Muscle layer of duodenum (tissue), 2 donors: ENCODE measurements at regions not wholly inside any gene's neighbourhood (a gene's known extent, or its start where the extent isn't known, plus 50 kb on each side); places are given as distances from the start of the nearest gene placed in this dataset.

Source experiments
- H3K27ac ChIP-seq: one replicate; pipeline ENCODE4 v1.7.0; 2013; ENCODE audit warnings: mild to moderate bottlenecking, low read length
- H3K27me3 ChIP-seq: one replicate; pipeline ENCODE4 v1.7.0; 2013; ENCODE audit warnings: low read depth, mild to moderate bottlenecking, control low read depth, low read length
- H3K36me3 ChIP-seq, 2 donors: one replicate each; pipeline ENCODE4 v1.7.0; 2013; ENCODE audit warnings: low read length in 2 of 2, control low read depth in 1 of 2, mild to moderate bottlenecking in 1 of 2; ENCODE audit not compliant: insufficient read depth in 2 of 2, control insufficient read depth in 1 of 2
- H3K4me1 ChIP-seq, 2 donors: one replicate each; pipeline ENCODE4 v1.7.0; 2013; ENCODE audit warnings: low read length in 2 of 2, mild to moderate bottlenecking in 2 of 2, control low read depth in 1 of 2, moderate library complexity in 1 of 2; ENCODE audit not compliant: insufficient read depth in 2 of 2, control insufficient read depth in 1 of 2
- H3K4me3 ChIP-seq, 2 donors: one replicate each; pipeline ENCODE4 v1.7.0; 2013; ENCODE audit warnings: low read length in 2 of 2, low read depth in 1 of 2, mild to moderate bottlenecking in 1 of 2
- H3K9me3 ChIP-seq, 2 donors: one replicate each; pipeline ENCODE4 v1.7.0; 2013; ENCODE audit warnings: low read length in 2 of 2, control low read depth in 1 of 2, mild to moderate bottlenecking in 1 of 2; ENCODE audit not compliant: control insufficient read depth in 1 of 2
- donor health status: healthy.

GRCh38 chr3:25018909-25019308 is 409.2 kb upstream of the RARB start:
- H3K4me3 ChIP-seq, result no peak overlapping the region
- no peaks in the 10 kb centered on the region for H3K27me3 ChIP-seq
- no peaks in the 10 kb centered on the region for H3K9me3 ChIP-seq
- no peak overlapping the region for H3K27ac ChIP-seq
- no peaks in the 10 kb centered on the region for H3K4me1 ChIP-seq
- no peaks in the 10 kb centered on the region for H3K36me3 ChIP-seq

- Histone ChIP-seq H3K9me3 (no peaks in the 10 kb centered on the region), H3K4me1 (no peaks in the 10 kb centered on the region), H3K36me3 (no peaks in the 10 kb centered on the region), H3K27ac (no peak overlapping the region), H3K27me3 (no peaks in the 10 kb centered on the region), H3K4me3 (no peak overlapping the region)
These were observed 408.6 kb upstream of the RARB start for GRCh38 chr3:25019506-25019905.

GRCh38 chr3:25021816-25022215 is 406.2 kb upstream of the RARB start:
- Histone ChIP-seq H3K36me3 (no peaks in the 10 kb centered on the region), H3K4me3 (no peak overlapping the region), H3K27ac (no peak overlapping the region), H3K9me3 (no peaks in the 10 kb centered on the region), H3K4me1 (no peaks in the 10 kb centered on the region), H3K27me3 (no peaks in the 10 kb centered on the region)

- Histone ChIP-seq H3K4me3 (no peak overlapping the region), H3K9me3 (no peaks in the 10 kb centered on the region), H3K36me3 (no peaks in the 10 kb centered on the region), H3K27ac (no peak overlapping the region), H3K4me1 (no peaks in the 10 kb centered on the region), H3K27me3 (no peaks in the 10 kb centered on the region)
These were observed 404.2 kb upstream of the RARB start for GRCh38 chr3:25023876-25024275.

- H3K4me3 ChIP-seq, result no peak overlapping the region
- H3K4me1 ChIP-seq, result no peaks in the 10 kb centered on the region
- no peaks in the 10 kb centered on the region for H3K27me3 ChIP-seq
- no peaks in the 10 kb centered on the region for H3K36me3 ChIP-seq
- no peaks in the 10 kb centered on the region for H3K9me3 ChIP-seq
- no peak overlapping the region for H3K27ac ChIP-seq
These were observed 402.8 kb upstream of the RARB start for GRCh38 chr3:25025236-25025635.

GRCh38 chr3:25027650-25028049 is 400.4 kb upstream of the RARB start:
- Histone ChIP-seq H3K27ac (no peak overlapping the region), H3K27me3 (no peaks in the 10 kb centered on the region), H3K4me3 (no peak overlapping the region), H3K36me3 (no peaks in the 10 kb centered on the region), H3K9me3 (no peaks in the 10 kb centered on the region), H3K4me1 (no peaks in the 10 kb centered on the region)

GRCh38 chr3:25029820-25030219 is 398.2 kb upstream of the RARB start:
- no peaks in the 10 kb centered on the region for H3K27me3 ChIP-seq
- H3K27ac ChIP-seq, result no peak overlapping the region
- no peaks in the 10 kb centered on the region for H3K4me1 ChIP-seq
- H3K4me3 ChIP-seq, result no peak overlapping the region
- H3K36me3 ChIP-seq, result no peaks in the 10 kb centered on the region
- no peaks in the 10 kb centered on the region for H3K9me3 ChIP-seq

- no peaks in the 10 kb centered on the region for H3K36me3 ChIP-seq
- no peaks in the 10 kb centered on the region for H3K4me1 ChIP-seq
- H3K27me3 ChIP-seq, result no peaks in the 10 kb centered on the region
- H3K4me3 ChIP-seq, result no peak overlapping the region
- H3K9me3 ChIP-seq, result no peaks in the 10 kb centered on the region
- H3K27ac ChIP-seq, result no peak overlapping the region
These were observed 395.7 kb upstream of the RARB start for GRCh38 chr3:25032344-25032743.

GRCh38 chr3:25033407-25034029 is 394.5 kb upstream of the RARB start:
- H3K9me3 ChIP-seq, result no peaks in the 10 kb centered on the region
- no peaks in the 10 kb centered on the region for H3K27me3 ChIP-seq
- H3K27ac ChIP-seq, result no peak overlapping the region
- no peaks in the 10 kb centered on the region for H3K36me3 ChIP-seq
- no peak overlapping the region for H3K4me3 ChIP-seq
- no peaks in the 10 kb centered on the region for H3K4me1 ChIP-seq

- no peaks in the 10 kb centered on the region for H3K27me3 ChIP-seq
- no peaks in the 10 kb centered on the region for H3K9me3 ChIP-seq
- no peak overlapping the region for H3K27ac ChIP-seq
- no peaks in the 10 kb centered on the region for H3K36me3 ChIP-seq
- H3K4me3 ChIP-seq, result no peak overlapping the region
- H3K4me1 ChIP-seq, result no peaks in the 10 kb centered on the region
These were observed 392.5 kb upstream of the RARB start for GRCh38 chr3:25035526-25035925.

- H3K9me3 ChIP-seq, result no peaks in the 10 kb centered on the region
- no peaks in the 10 kb centered on the region for H3K27me3 ChIP-seq
- H3K4me1 ChIP-seq, result no peaks in the 10 kb centered on the region
- H3K36me3 ChIP-seq, result no peaks in the 10 kb centered on the region
- H3K27ac ChIP-seq, result no peak overlapping the region
- no peak overlapping the region for H3K4me3 ChIP-seq
These were observed 391.4 kb upstream of the RARB start for GRCh38 chr3:25036633-25037032.

- Histone ChIP-seq H3K27ac (no peak overlapping the region), H3K27me3 (no peaks in the 10 kb centered on the region), H3K9me3 (no peaks in the 10 kb centered on the region), H3K36me3 (no peaks in the 10 kb centered on the region), H3K4me3 (no peak overlapping the region), H3K4me1 (no peaks in the 10 kb centered on the region)
These were observed 391.0 kb upstream of the RARB start for GRCh38 chr3:25037049-25037547.
